Effector memory CD4-positive, alpha-beta T cell (primary cell): ENCODE measurements at regions not wholly inside any gene's neighbourhood (a gene's known extent, or its start where the extent isn't known, plus 50 kb on each side); places are given as distances from the start of the nearest gene placed in this dataset.

Experiments
- DNase-seq, 3 donors: peaks; one replicate each; pipeline ENCODE4 v3.0.0-alpha.2; 2020
- H3K27ac ChIP-seq: 2 replicates; pipeline ENCODE4 v1.7.0; 2013; ENCODE audit warnings: mild to moderate bottlenecking, low read length, moderate library complexity; ENCODE audit not compliant: insufficient read depth, poor library complexity, severe bottlenecking
- H3K27me3 ChIP-seq: replicated peaks from 2 replicates; pipeline ENCODE4 v1.7.0; 2013; ENCODE audit warnings: mild to moderate bottlenecking, low read length; ENCODE audit not compliant: insufficient read depth, control insufficient read depth, poor library complexity, severe bottlenecking
- H3K36me3 ChIP-seq: 2 replicates; pipeline ENCODE4 v1.7.0; 2013; ENCODE audit warnings: mild to moderate bottlenecking, low read length, moderate library complexity; ENCODE audit not compliant: control insufficient read depth, insufficient read depth
- H3K4me1 ChIP-seq: 2 replicates; pipeline ENCODE4 v1.7.0; 2013; ENCODE audit warnings: low read length, mild to moderate bottlenecking; ENCODE audit not compliant: control insufficient read depth, insufficient read depth, poor library complexity, severe bottlenecking
- H3K4me3 ChIP-seq: 2 replicates; pipeline ENCODE4 v1.7.0; 2013; ENCODE audit warnings: low read length, low read depth, mild to moderate bottlenecking; ENCODE audit not compliant: insufficient read depth, poor library complexity, severe bottlenecking
- H3K9me3 ChIP-seq: 2 replicates; pipeline ENCODE4 v1.7.0; 2013; ENCODE audit warnings: mild to moderate bottlenecking, low read length, moderate library complexity; ENCODE audit not compliant: control insufficient read depth

DNA sequence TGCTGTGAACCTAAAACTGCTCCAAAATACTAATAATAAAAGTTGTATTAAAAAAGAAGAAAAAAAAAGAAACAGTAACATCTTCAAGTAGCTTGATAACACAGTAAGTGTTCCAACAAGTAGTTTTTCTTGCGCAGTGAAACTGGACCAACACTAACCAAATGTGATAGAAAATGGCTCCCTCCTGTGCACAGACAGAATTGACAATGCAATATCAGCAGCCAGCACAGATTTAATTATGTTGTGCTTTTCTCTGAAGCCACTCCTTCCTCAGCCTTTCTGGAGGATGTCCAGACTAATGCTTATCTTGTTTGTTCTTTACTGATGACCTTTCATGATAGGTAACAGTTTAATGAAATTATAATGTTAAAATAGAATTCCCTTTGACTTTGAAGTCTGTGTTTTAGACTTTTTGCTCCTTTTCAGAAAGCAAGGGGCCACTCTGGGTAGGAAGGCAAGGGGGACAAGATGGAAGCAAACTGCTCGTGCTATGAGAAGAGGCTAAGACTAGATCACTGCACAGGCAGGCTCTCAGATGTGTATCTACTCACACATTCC, 147.1 kb upstream of the RPL34 start:
- no peaks in the 10 kb centered on the region for H3K36me3 ChIP-seq
- H3K4me3 ChIP-seq: no peak overlapping the region
- H3K27ac ChIP-seq: no peak overlapping the region
- DNase-seq: no peak
- no peaks in the 10 kb centered on the region for H3K27me3 ChIP-seq
- H3K4me1 ChIP-seq: no peaks in the 10 kb centered on the region
- H3K9me3 ChIP-seq: no peaks in the 10 kb centered on the region

DNA sequence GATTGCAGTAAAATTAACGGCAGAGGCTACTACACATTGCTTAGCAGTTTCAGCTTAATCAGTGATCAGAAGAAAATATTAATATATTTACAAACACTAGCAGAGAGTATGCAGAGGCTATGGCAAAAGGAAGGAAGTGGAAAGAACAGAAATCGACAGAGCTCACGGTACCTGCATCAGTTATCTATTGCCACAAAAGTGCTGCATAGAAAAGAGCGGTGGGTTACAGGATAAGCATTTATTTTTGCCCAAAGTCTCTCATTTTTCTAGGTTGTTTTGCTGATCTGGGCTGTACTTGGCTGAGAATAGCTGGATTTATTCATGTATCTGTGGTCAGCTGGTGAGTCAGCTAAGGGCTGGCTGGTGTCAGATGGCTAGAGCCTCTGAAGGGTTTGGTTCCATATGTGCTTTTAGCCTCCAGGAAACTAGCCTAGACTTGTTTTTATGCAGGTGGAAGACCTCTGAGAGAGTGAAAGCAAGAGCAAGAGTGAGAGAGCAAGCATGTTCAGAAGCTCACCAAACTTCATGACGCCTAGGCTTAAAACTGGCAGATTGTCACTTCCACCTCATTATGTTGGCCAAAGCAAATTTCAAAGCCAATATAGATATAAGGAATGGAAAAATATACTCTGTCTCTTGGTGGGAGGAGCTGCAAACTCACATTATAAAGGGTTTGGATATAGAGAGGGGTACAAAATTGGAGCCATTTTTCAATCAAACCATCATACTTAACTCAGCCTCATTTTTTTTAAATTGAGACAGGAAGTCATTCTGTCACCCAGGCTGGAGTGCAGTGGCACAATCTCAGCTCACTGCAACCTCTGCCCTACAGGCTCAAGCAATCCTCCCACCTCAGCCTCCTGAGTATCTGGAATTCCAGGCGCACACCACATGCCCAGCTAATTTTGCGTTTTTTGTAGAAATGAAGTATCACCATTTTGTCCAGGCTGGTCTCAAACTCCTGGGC, 153.2 kb upstream of the RPL34 start:
- Histone ChIP-seq H3K4me3 (no peak overlapping the region), H3K27me3 (no peaks in the 10 kb centered on the region), H3K4me1 (no peaks in the 10 kb centered on the region), H3K27ac (no peak overlapping the region), H3K36me3 (no peaks in the 10 kb centered on the region), H3K9me3 (no peaks in the 10 kb centered on the region)
- no peak for DNase-seq

DNA sequence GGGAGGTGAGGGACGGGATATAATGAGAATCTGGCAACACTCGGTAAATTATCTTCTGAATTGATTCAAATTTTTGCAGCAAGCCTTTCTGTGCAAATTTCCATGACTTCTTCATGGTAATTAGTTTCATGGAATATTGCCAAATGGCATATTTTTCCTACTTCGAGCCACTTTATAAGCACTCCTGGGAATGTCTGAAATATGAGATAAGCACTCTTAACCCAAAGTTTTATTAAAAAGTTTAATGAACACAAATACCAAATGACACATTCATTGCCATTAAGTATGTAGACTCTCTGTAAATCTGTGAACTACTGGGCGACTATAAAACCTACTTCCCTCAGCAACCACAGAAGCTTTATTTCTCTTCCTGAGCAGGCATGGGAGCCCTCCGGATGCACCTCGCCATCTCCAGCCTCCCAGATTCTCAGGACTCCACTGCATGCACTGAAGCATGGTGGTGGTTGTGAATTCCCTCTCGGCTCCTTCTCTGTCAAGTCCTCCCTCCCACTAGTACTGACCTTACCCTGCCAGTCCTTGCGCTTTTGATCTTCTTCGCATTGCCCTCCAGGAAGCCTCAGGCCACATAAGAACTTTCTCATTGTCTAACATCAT, 154.4 kb upstream of the RPL34 start:
- no peak for DNase-seq
- Histone ChIP-seq H3K9me3 (no peaks in the 10 kb centered on the region), H3K27ac (no peak overlapping the region), H3K4me1 (no peaks in the 10 kb centered on the region), H3K4me3 (no peak overlapping the region), H3K36me3 (no peaks in the 10 kb centered on the region), H3K27me3 (no peaks in the 10 kb centered on the region)

DNA sequence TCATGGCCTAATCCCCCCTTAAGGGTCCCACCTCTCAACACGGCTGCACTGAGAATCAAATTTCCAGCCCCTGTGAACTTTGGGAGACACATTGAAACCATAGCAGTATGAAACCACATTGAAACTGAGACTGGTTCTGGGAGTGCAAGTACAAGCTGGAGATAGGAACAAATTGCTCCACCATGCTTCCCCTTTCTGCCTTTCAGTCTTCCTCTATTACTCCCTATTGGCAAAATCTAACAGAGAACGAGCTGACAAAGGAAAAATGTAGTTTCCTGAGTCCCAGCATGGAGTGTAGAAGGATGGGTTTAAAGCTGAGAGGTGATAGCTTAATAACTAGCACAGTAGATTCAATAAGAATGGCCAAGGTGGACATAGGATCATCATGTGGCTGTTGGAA, 161.7 kb upstream of the RPL34 start:
- Histone ChIP-seq H3K27me3 (no peaks in the 10 kb centered on the region), H3K4me3 (no peak overlapping the region), H3K36me3 (no peaks in the 10 kb centered on the region), H3K4me1 (no peaks in the 10 kb centered on the region), H3K27ac (no peak overlapping the region), H3K9me3 (no peaks in the 10 kb centered on the region)
- no peak for DNase-seq

DNA sequence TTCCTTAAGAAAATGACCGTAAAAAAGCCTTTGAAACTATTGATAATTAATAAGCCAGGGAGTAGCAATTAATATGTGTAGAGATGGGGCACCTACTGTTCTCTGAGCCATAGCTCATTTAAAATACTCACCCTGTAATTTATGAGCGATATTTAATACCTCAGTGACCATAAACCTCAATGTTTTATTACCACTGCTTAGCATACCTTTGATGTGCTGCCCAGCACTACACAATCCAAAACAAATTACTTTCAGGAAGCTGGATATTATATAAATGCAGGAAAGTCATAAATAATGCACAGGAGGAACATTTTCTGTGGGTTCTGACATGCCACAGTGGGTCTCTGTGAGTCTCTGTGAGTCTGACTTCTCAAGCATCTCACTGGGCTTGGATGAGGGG, 166.1 kb upstream of the RPL34 start:
- H3K36me3 ChIP-seq: no peaks in the 10 kb centered on the region
- no peaks in the 10 kb centered on the region for H3K9me3 ChIP-seq
- no peak overlapping the region for H3K27ac ChIP-seq
- H3K4me1 ChIP-seq: no peaks in the 10 kb centered on the region
- DNase-seq: no peak
- H3K4me3 ChIP-seq: no peak overlapping the region
- H3K27me3 ChIP-seq: no peaks in the 10 kb centered on the region

DNA sequence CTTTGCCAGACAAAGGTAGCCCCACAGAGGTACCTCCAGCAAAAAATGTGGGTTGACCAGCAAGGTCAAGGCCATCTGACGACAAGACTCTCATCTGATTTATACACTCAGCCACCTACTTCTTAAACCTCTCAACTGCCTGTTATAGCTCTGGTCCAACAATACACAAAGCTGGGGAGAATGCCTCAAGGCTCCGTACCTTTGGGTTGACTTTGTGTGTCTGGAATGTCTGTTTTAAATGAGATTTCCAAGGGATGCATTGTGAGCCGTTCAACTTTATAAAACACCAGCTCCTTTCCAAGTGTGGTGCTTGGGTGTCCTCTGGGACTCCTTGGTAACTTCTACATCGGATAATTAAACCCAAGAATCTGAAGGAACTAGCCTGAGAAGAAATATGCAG, 167.0 kb upstream of the RPL34 start:
- Histone ChIP-seq H3K36me3 (no peaks in the 10 kb centered on the region), H3K27ac (no peak overlapping the region), H3K4me1 (no peaks in the 10 kb centered on the region), H3K27me3 (no peaks in the 10 kb centered on the region), H3K4me3 (no peak overlapping the region), H3K9me3 (no peaks in the 10 kb centered on the region)
- DNase-seq: no peak

DNA sequence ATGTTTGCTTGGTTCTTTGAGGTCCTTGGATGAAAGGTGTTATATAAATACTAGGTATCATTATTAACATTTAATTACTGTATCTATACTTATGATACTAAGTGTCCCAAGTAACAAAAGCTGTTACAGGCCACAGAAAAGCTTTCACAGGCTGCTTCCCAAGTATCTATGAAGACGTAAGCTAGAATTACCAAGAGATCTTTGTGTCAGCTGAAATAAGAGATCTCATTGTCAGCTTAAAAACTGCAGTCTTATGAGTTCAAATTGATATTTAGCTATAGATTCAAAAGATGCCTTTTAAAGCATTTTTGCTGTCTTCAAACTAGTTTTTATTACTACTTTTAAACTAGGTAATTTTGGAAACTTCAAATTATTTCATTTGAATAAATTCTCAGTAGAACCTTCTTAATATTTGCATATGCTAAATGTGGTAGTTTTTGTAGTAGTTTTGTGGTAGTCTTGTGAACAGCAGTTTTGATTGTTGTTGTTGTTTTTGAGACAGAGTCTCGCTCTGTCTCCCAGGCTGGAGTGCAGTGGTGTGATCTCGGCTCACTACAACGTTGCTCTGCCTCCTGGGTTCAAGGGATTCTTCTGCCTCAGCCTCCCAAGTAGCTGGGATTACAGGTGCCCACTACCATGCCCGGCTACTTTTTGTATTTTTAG, 170.0 kb upstream of the RPL34 start:
- Histone ChIP-seq H3K27me3 (no peaks in the 10 kb centered on the region), H3K27ac (no peak overlapping the region), H3K4me3 (no peak overlapping the region), H3K36me3 (no peaks in the 10 kb centered on the region), H3K9me3 (no peaks in the 10 kb centered on the region), H3K4me1 (no peaks in the 10 kb centered on the region)
- DNase-seq: no peak

DNA sequence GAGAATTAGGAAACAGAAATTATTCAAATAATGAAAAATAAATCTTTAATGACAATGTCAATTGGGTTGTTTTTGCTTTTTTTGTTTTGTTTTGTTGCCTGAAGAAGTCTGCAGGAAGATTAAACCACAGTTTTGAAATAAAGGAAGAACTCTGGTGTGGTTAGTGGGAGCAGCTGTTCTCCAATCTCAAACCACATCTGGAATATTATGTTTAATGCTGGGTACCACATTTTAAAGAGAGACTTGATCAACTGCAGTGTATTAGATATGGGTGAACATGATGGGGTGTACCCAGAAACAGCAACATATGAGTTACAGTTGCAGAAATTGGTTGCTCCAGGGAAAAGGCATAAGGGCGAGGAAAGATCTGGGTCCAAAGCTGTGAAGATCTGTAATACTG, 171.2 kb upstream of the RPL34 start:
- H3K9me3 ChIP-seq: no peaks in the 10 kb centered on the region
- no peak for DNase-seq
- H3K4me3 ChIP-seq: no peak overlapping the region
- H3K4me1 ChIP-seq: no peaks in the 10 kb centered on the region
- H3K27me3 ChIP-seq: no peaks in the 10 kb centered on the region
- no peak overlapping the region for H3K27ac ChIP-seq
- H3K36me3 ChIP-seq: no peaks in the 10 kb centered on the region

DNA sequence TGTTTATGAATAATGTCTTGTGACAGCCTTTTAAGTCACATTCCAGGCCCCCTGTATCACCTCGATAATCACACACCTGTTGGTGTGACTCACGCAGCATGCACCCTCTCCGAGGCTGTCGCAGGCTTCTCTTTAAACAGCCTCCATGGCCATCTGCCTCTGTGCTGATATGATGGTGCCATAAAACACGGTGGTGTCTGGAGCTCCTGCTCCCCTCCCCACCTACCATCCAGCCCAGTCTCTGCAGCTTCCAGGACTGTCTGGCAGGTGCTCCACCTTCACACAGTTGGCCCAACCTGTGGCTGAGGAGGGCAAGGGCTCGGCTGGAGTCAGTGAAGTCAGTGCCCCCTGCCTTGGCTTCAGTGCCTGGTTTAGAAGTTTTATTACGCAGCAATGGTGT, 173.8 kb upstream of the RPL34 start:
- DNase-seq: no peak
- Histone ChIP-seq H3K36me3 (no peaks in the 10 kb centered on the region), H3K9me3 (no peaks in the 10 kb centered on the region)

DNA sequence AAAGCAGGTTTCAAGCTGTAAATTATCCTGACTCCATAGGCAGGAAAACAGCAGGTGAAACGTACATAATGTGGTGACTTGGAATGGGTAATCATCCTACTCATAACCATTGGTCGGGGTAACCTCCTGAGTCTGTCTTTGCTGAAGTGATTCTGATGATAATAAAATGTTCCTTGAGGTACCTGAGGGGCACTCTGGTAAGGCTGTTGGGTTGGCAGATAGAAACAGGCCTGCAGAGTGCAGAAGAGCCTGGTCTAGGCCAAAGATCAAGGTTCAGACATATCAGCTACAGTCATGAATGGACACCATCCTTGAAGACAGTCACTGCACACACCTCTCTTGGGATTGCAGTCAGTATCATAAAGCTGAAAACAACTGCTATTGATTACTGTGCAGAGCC, 174.7 kb upstream of the RPL34 start:
- Histone ChIP-seq H3K9me3 (no peaks in the 10 kb centered on the region), H3K27ac (no peak overlapping the region), H3K36me3 (no peaks in the 10 kb centered on the region), H3K27me3 (no peaks in the 10 kb centered on the region), H3K4me1 (no peaks in the 10 kb centered on the region), H3K4me3 (no peak overlapping the region)
- no peak for DNase-seq

More for the DNA sequence above, 173.8 kb upstream of the RPL34 start:
- H3K4me1 ChIP-seq: no peaks in the 10 kb centered on the region
- H3K4me3 ChIP-seq: no peak overlapping the region
- no peaks in the 10 kb centered on the region for H3K27me3 ChIP-seq
- H3K27ac ChIP-seq: no peak overlapping the region
